Renal pelvis (tissue), 1 donor: ENCODE measurements at regions not wholly inside any gene's neighbourhood (a gene's known extent, or its start where the extent isn't known, plus 50 kb on each side); places are given as distances from the start of the nearest gene placed in this dataset.
"Not testable (repeated sequence)": the region's sequence is repeated elsewhere in the genome, so short reads cannot be mapped to it uniquely, and the experiment has no call there.

Source experiments
- DNase-seq: peaks from one replicate; pipeline ENCODE4 v3.0.0-alpha.2; 2013

DNA sequence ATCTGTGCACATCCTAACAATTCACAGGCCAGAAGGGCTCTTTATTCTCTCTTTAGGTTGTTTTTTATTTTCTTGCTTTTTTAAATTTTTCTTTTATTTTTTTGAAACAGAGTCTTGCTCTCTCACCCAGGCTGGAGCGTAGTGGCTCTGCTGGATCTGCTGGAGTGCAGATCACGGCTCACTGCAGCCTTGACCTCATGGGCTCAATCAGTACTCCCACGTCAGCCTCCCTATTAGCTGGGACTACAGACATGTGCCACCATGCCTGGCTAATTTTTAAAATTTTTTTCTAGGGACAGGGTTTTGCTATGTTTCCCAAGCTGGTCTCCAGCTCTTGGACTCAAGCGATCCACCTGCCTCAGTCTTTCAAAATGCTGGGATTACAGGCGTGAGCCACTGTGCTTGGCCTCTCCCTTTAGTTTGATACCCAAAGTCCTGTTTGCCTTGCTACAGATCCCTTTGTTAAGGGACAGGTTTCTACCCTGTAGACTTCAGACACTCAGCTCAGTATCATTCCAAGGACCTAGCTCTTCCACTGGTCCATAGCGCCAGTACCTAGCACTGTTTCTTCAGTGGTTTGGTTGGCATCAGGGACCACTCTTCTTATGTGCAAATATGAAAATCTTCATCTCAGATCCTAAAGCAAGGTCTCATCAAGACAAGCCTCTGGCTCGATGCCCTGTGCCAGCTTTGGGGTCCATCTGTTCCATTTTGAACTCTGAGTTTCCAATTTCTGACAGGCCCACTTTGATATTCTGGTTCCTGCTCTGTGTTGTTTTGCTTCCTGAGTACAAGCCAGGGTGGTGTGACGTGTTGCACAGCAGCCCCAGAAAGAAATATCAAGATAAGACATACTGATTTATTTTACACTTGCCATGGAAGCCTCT, 211.7 kb downstream of the FAT3 start:
- peak; percentile 41 for DNase-seq

DNA sequence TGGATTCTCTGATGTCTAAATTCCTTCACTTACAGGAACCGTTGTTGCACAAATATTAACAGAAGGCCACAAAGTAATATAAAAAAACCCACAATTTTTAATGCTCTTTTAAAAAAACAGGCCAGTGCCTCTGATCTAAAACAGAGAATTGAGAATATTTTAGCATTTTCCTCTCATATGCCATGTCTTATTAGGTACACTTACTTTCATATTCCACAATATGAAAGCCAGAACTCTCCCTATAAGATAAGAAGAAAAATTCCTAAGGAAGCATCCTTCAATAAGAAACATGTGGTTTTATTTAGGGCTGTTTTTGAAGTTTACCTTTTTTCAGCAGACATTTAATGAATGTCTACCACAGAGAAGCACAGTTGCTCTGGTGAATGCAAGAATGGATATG, 214.5 kb downstream of the FAT3 start:
- DNase-seq, result no peak

DNA sequence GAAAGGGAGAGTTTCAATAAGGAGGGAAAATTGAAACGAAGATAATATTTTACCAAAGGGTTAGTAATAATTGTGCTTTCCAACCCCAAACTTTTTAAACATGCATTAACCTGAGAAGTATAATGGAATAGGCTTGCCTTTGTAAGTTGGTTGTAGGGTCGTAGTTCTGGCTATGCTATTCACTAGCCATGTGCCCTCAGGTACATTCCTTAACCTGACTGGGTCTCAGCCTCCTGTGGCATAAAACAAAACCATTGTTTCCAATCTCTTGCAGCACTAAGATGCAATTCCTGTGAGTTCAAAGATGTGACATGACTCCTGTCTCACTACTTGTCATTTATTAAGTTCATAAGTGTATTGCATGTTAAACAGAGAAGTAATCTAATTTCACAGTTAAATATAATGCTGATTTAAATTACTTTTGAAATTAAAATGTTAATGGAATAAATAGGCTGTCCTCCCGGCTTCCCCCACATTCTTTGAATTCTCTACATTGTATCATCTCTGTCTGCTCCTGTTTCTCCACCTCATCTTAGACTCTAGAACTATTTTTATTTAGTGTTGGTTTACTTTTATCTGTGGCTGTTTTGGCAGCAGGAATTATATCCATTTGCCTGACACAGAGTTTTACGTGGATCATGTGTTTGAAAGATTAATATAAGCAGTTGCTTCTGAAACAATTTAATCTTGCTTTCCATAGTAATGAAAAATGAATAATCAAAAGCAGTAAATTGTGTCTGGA, 216.3 kb downstream of the FAT3 start:
- DNase-seq, result no peak

DNA sequence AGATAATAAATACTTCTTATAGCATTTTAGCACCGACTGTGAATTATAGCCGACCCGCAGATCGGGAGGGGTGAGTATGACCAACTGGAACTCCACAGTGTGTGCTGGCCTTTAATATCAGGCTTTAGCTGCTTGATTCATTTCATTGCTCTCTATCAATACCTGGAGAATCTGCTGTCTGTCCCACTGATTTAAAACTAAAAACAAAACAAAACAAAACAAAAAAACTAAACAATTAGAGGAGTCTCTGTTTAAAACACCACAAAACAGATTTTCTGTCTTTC, 216.8 kb downstream of the FAT3 start:
- no peak for DNase-seq

DNA sequence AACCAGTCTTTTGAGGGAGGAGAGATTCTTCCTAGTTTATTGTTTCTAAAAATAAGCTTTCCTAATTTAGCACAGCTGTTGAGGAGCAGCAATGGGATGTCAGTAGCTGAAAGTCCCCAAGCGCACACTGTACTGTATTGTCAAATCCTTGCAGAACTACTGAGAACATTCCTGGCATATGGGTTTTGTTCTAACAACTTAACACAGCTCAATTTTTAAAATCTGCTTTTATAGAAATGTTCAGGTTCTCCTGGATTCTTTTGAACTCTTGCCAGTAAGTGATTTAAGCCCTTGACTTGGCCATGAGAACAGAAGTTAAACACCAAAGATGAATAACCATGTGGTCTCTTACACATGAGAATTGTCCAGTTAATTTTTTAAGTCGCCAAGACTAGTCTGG, 218.6 kb downstream of the FAT3 start:
- no peak for DNase-seq

DNA sequence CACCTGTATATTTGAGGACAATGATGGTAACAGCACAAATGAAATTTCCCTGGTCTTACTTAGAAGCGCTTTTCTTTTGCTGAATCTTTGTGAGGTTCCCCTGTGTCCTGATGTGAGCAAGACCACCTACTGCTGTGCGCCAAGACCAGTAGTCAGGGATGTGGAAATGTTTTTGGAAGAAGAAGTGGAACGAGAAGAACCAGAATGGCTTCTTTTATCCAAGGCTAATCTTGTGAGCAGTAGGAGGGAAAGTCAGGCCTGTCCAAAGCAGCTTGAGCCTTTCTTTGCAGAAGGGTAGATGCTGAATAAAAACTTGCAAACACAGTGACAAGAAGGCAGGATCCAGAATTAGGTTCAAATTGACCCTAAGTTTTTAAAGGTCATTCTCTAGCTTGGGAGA, 223.0 kb downstream of the FAT3 start:
- no peak for DNase-seq

DNA sequence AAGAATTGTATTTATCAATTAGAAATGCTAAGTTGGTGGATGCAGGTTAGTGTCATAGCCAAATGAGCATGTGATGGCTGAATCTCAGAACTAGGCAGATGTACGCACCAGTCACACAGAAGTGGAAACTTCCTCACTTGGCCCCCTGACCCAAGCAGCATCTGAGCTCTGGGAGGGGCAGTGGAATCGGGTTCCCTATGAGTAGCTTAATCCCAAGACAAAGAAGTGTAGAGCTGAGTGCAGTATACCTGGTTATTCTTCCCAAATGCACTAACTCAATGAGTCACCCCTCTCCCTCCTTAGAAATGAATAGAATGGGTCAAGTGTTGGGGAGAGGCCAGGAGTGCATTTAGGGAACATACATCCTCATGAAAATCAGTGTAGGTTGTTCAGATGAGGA, 224.6 kb downstream of the FAT3 start:
- no peak for DNase-seq

DNA sequence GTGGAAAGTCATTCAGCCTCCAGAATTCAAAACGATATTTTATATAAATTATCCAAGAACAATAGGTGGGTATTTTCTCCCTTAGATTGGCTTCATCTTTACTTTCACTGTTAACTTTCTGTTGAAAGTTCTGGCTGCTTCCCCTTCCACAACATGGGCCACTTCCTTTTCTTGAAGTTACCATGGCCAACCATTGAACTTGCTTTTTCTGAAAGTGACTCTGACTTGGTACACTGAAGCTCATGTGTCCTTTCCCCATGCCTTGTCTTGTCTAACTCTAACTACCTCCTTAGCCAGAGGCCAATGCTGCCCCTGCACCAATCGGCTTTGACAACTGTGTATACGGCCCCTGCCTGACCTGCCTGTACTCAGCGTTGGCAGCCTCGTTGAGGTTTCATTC, 225.2 kb downstream of the FAT3 start:
- no peak for DNase-seq

DNA sequence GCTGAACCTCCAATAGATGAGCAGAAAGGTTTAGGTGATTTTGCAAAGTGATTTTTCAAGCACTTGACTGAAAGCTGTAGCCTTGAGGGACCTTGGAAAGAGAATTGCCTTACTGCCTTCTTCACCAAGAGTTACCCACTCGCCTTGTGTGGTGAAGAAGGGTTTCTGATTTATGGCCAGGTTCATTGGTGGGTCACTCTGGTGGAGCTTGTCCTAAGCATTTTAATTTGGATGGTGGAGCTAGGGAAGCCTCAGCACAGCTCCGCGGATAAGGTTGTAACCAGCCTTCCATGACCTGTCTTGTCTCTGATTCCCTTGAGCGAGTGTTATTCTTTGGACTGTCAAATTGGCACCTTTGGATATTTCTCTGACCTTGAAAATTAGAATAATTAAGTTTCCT, 226.4 kb downstream of the FAT3 start:
- DNase-seq, result peak; percentile 60

DNA sequence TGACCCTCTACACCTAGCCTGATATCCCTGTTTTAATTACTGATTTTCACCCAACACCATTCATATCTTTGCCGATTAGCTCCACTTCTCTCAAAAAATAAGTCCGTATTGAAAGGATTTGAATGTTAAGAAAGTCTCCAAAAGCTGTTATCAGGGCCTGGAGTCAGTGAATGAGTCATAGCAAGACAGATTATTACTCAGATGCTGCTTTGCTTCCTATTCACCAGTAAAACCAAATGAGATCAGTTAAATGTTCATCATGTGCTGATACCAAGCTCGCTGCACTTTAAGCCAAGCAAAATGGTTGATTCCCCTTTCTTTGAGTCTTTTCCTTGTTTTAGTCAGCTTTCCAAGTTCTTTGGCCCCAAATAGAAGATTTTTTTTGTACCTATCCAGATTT, 228.4 kb downstream of the FAT3 start:
- no peak for DNase-seq

DNA sequence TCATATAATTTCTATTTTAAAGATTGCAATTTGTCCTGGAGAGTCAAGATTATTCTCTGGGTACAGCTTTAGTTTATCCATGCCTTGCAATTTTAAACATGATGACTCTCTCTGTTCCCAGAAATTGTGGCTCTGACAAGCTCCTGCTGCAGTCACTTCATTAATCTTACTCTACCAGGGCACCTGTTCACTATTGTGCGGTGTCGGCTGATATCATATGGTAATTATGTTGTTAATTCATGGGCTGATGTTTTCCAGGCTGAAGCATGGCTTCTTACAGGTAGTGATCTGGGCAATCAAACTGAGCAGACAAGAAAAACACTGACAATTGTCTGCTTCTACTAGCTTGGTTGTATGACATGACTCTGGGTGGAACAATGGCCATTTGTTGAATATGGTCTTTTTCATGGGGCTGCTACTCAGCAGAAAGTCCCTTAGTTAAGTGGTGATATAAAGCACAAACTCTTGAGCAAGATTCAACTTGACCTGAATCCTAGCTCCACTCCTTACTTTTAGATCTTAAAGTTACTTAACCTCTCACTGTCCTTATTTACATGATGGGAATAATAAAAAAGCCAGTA, 230.7 kb downstream of the FAT3 start:
- DNase-seq, result no peak

DNA sequence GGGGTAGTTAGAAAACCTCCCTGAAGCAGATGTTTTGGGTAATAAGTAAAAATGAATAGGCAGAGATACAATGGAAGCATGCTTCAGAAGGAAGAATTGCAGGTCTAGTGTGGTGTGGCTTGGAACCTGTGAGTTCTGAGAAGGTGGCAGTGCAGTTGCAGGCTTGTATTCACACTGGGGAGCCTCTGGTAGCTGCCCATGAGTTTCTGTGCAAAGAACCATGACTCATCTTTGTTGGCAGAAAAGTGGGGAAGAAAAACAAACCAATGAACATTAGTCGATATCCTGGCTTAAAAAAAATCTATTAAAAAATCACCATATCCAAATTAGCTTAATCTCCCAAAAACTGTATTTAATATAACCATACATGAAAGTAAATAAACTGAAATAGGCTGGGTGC, 232.6 kb downstream of the FAT3 start:
- DNase-seq, result no peak

DNA sequence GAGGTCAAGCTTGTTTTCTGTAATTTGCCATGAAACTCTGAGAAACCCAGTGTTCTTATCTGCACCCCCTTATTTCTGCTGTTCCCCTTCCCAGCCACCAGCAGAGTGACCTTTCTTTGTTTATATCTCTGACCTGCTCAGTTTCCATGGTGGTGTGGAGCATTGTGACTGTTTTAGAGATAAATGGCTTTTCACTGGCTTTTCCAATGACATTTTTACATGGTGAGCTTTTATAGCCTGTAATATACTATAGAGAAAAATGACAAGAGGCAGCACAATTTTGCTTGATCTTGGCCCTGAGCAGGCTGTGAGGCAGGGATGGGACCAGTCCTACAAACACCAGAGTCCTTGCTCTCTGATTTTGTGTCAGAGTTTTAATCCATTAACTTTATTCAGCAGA, 233.9 kb downstream of the FAT3 start:
- no peak for DNase-seq

DNA sequence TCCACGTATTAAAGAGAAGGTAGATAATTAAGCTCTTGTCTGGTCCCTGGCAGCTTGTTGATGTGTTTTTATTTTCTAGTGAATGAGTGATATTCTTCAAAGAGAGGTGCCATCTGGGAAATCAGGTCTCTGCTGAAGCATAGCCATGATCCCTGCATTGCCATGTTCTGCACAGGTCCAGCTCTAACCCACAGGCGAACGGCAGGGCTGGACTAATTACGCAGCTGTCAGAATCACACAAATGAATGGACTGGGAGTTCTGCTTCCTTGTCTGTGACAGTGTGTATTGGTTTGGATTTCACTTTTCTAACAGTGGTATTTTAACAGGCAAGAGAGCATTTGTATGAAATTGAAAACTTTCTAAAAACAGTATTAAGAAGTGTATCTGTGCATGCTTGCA, 235.6 kb downstream of the FAT3 start:
- no peak for DNase-seq

DNA sequence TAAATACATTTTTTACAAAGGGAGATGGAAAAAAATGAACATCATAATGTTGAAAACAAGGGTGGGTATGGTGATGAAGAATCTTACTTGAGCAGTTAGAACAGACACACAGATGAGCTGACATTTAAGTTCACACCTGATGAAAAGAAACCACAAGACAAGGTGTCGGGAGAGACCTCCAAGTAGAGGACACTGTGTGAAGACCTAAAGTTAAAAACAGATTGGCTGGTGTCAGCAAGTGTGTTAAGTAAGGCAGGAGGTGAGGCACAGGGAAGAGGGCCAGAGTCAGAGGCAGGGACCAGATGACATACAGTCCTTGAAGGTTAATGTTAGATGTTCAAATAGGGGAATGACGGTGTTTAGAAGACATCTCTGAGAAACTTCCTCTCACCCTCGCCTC, 236.8 kb downstream of the FAT3 start:
- no peak for DNase-seq

DNA sequence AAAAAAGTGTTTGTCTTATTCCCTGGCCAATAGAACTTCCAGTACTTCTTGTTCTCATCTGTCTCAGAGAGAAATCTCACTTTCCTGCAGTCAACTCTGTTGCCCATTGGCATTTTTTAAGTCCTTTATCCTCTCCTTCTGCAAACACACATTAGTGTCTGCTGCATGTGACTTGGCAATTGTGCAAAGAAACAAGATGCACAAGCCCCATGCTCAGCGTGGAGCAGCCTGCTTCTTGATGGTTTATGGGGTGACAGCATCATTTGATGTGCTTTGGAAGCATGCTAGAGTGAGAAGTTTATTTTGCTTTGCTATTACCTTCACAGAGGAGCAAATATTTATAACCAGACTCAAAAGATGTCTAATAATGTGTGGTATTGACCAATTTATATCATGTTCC, 238.2 kb downstream of the FAT3 start:
- no peak for DNase-seq

DNA sequence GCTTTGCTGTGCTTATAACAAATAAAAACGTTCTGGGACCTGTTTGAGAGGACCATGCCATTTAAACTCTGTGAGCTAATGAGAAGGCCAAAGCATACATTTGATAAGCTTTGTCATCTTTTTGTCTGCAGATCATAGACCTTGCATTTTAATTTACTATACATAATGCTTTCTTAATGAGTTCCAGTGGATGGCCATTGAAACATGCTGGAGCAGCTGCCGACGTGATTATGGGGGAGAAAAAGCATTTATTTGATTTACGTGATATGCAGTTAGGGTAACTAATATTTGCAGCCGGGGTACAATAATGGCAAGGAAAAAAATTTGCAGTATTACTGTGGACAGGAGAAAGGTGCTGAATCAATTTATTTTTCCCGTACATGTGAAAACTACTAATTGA, 240.2 kb downstream of the FAT3 start:
- DNase-seq, result no peak

DNA sequence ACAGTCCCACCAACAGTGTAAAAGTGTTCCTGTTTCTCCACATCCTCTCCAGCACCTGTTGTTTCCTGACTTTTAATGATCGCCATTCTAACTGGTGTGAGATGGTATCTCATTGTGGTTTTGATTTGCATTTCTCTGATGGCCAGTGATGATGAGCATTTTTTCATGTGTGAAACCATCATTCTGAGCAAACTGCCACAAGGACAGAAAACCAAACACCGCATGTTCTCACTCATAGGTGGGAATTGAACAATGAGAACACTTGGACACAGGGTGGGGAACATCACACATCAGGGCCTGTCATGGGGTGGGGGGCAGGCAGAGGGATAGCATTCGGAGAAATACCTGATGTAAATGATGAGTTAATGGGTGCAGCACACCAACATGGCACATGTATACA, 240.8 kb downstream of the FAT3 start:
- DNase-seq, result not testable (repeated sequence)

DNA sequence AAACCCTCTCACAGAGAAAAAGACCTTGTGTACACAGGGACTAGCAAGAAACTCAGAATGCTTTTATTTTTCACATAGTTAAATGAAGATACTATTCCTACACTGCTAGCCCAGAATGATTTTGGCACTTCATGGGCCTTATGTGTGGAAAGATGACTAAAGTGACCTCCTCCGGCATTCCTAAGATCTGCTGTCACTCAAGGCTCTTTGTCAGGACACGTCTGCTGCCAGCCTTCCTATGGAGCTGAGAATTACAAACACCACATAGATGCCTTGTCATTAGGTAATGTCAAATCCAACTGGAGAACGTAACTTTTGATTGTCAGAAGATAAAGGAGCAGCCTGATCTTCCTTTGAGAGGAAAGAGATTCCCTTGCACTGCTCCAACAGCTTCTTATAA, 249.1 kb downstream of the FAT3 start:
- DNase-seq, result no peak

DNA sequence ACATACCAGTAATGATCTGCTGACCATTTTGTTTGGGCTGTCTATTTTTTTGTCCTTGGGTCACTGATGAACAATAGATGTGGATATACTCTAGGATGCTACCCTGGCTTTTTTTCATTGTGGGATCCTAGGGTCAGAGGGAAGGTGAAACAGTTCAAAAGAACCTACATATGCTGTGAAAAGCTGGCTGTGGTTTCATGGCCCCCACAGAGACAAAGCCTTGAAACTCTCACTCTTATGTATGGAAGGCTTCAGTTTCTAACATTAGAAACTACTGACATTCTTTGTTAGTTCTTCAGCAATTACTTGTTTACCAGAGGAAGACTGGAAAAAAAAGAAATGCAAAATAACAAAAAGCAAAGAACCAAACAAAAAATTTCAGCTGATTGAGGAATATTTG, 250.7 kb downstream of the FAT3 start:
- DNase-seq, result no peak

DNA sequence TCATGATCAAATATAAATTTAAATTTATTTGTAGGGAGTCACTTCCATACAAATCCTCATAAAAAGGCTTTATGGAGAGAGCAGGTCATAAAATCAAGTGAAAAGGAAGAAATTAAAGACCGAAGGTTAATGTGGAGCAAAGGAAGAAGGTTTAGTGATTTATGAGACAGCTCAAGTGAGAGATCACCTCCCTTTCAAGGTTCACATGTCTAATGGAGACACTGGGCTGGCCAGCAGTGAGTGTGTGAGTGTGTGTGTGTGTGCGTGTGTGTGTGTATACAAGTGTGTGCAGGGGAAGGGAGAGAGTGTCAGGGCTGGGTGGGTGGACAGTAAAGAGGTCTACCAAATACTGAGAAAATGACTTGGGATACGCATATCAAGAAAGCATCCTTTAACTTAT, 251.2 kb downstream of the FAT3 start:
- peak; percentile 55 for DNase-seq

DNA sequence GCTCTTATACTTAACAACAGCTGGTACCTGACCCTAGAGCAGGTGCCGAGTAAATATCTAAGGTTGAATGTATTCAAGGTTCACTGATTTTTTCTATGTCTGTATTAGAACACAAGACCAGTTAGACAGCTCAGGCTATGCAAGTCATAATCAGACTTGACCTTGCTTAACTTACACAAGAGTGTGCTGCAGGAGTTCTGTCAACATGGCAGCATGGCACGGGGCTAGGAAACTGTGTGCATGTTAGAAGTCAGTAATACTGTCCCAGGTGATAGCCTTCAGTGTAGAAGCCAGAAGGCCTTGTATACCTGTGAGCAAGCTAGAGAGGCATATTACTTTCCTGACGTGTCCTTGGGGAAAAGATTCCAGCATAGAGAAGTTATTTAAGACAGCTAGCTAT, 253.1 kb downstream of the FAT3 start:
- no peak for DNase-seq

DNA sequence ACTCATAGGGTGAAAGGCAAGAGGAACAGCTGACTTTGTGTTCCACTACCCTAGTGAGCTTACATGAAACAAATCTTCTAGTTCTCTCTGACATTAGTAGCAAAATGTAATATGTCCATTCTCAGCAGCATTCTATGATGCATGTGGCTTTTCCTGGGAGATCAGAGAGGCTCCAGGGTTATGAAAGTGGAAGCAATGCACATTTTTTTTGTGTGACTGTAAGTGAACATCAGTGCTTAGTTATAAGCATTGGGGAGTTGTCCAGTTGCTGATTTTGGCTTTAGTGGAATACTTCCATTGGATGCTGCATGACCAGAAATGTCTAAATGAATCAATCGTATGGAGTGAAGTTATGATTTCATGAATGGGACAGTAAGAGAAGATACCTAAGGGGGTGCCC, 255.9 kb downstream of the FAT3 start:
- DNase-seq, result no peak
